Liver (tissue), 3 donors: ENCODE measurements at regions not wholly inside any gene's neighbourhood (a gene's known extent, or its start where the extent isn't known, plus 50 kb on each side); places are given as distances from the start of the nearest gene placed in this dataset.

Experiments used
- CTCF ChIP-seq: fragments of 150-350 bp; IDR thresholded peaks from 2 replicates; pipeline ENCODE4 v1.5.1; 2017; ENCODE audit warnings: improper control_type of control experiment, low read depth, low read length; ENCODE audit not compliant: missing input control
- RAD21 ChIP-seq, 2 donors: IDR thresholded peaks; 2 replicates each; pipeline ENCODE4 v1.6.1; 2016; ENCODE audit warnings: antibody characterized with exemption in 2 of 2, mild to moderate bottlenecking in 2 of 2
- TAF1 ChIP-seq: conservative IDR thresholded peaks from 2 replicates; pipeline ENCODE4 v1.6.1; 2016; ENCODE audit warnings: antibody characterized with exemption, mild to moderate bottlenecking
- TF ChIP-seq, protein P1 (sequence below): IDR thresholded peaks from 2 replicates; pipeline ENCODE4 v1.6.1; 2016; ENCODE audit warnings: antibody characterized with exemption
- donor health status: healthy.
- donor health status: healthy.

GRCh38 chr12:89108265-89108664 is 244.0 kb downstream of the DUSP6 start:
- TF ChIP-seq RAD21 (IDR thresholded peaks at IDR 0.05) (no peak), CTCF (no peak), TAF1 (no peak)
- TF ChIP-seq, protein P1, sequence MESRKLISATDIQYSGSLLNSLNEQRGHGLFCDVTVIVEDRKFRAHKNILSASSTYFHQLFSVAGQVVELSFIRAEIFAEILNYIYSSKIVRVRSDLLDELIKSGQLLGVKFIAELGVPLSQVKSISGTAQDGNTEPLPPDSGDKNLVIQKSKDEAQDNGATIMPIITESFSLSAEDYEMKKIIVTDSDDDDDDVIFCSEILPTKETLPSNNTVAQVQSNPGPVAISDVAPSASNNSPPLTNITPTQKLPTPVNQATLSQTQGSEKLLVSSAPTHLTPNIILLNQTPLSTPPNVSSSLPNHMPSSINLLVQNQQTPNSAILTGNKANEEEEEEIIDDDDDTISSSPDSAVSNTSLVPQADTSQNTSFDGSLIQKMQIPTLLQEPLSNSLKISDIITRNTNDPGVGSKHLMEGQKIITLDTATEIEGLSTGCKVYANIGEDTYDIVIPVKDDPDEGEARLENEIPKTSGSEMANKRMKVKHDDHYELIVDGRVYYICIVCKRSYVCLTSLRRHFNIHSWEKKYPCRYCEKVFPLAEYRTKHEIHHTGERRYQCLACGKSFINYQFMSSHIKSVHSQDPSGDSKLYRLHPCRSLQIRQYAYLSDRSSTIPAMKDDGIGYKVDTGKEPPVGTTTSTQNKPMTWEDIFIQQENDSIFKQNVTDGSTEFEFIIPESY, result no peak
